Vagina (tissue), 2 donors: ENCODE measurements at regions not wholly inside any gene's neighbourhood (a gene's known extent, or its start where the extent isn't known, plus 50 kb on each side); places are given as distances from the start of the nearest gene placed in this dataset.

Source experiments
- CTCF ChIP-seq, 3 experiments: fragments of 450-650 bp in 2 of 3; fragments of 200-600 bp in 1 of 3; sonication (generic) in 1 of 3; IDR thresholded peaks; one replicate each; pipeline ENCODE4 v1.5.1; 2017 to 2019; ENCODE audit warnings: antibody characterized with exemption in 3 of 3, mild to moderate bottlenecking in 2 of 3, moderate library complexity in 2 of 3
- POLR2A ChIP-seq, 2 donors: fragments of 450-650 bp; IDR thresholded peaks; one replicate each; pipeline ENCODE4 v1.6.1; 2017; ENCODE audit warnings: antibody characterized with exemption in 2 of 2, mild to moderate bottlenecking in 2 of 2, moderate library complexity in 2 of 2
- POLR2AphosphoS5 ChIP-seq, 2 donors: sonication (generic); formaldehyde crosslinking; IDR thresholded peaks; one replicate each; pipeline ENCODE4 v1.9.0; 2017; ENCODE audit warnings: antibody characterized with exemption in 2 of 2, mild to moderate bottlenecking in 2 of 2, low read depth in 1 of 2; ENCODE audit not compliant: insufficient read depth in 1 of 2

- no peak for TF ChIP-seq CTCF (IDR thresholded peaks at IDR 0.05)
- no peak for TF ChIP-seq POLR2A (IDR thresholded peaks at IDR 0.05)
- no peak for TF ChIP-seq POLR2AphosphoS5 (IDR thresholded peaks at IDR 0.05; ENCODE audit: insufficient read depth in 1 of 2, low read depth in 1 of 2)
Observed at GRCh38 chr2:180520921-180521581, 459.4 kb upstream of the UBE2E3 start.
